GM12875 (cell line): ENCODE measurements at regions not wholly inside any gene's neighbourhood (a gene's known extent, or its start where the extent isn't known, plus 50 kb on each side); places are given as distances from the start of the nearest gene placed in this dataset.

Experiments used
- H3K4me3 ChIP-seq: one replicate; pipeline ENCODE4 v1.5.1; 2011; ENCODE audit warnings: low read depth, low read length, control low read depth
- CTCF ChIP-seq: IDR thresholded peaks from 2 replicates; pipeline ENCODE4 v1.5.1; 2011; ENCODE audit warnings: low read depth, mild to moderate bottlenecking, control low read depth, inconsistent platforms, low read length, moderate library complexity, borderline replicate concordance; ENCODE audit not compliant: insufficient read depth

DNA sequence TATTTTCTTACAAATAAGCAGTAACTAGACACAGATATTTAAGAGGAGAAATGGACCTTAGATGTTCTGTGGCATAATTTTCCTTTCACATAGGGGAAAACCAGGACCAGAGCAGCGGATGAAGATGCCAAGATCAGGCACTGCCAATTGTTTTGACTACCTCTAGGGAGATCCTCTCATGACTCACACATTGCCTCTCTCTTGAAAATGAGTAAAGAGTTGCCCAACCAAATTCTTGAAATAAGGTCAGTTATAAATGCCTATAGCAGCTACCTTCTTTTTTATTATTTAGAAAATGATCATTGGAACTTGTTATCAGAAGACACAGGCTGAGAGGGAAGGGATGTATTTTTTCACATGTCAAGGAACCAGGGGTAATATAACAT is 263.4 kb upstream of the PLEKHG7 start:
- H3K4me3 ChIP-seq = no peak overlapping the region
- no peak for TF ChIP-seq CTCF

GRCh38 chr12:92438641-92439419 is 264.0 kb upstream of the PLEKHG7 start:
- no peak overlapping the region for H3K4me3 ChIP-seq
- no peak for TF ChIP-seq CTCF

- no peak overlapping the region for H3K4me3 ChIP-seq
- TF ChIP-seq CTCF = no peak
Observed at GRCh38 chr12:92437452-92437851, 265.3 kb upstream of the PLEKHG7 start.

DNA sequence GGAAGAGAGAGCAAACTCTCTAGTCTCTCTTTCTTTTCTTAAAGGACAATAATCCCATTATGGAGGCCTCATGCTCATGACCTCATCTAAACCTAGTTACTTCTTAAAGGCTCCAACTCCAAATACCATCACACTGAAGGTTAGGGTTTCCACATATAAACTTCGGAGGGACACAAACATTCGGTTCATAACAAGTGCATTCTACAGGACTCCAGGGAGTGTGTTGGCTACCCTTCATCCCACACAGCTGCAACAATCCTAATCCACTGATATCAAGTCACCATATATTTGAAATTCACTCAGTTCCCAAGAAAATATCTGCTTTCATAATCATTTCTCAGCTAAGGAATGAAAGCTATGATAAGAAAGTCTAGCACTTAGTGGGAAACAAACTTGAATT is 265.9 kb upstream of the PLEKHG7 start:
- no peak for TF ChIP-seq CTCF
- no peak overlapping the region for H3K4me3 ChIP-seq

DNA sequence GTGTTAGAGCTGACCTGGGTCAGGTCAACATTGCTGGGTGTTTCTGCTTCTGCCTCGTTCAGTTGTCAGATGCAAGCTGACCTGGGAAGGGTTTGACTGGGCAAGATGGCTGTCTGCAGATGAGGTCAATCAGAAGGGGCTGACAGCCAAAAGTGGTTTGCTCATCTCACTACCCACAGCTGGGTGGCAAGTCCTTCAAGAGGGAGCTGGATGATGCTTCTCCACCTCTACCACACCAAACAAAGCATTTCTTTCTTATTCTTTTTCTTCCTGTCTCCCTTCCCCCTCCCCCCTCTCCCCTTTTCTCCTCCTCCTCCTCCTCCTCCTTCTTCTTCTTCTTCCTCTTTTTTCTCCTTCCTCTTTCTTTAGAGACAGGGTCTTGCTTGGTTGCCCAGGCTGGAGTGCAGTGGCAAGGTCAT is 268.2 kb upstream of the PLEKHG7 start:
- TF ChIP-seq CTCF = no peak

GRCh38 chr12:92432724-92433441 is 269.9 kb upstream of the PLEKHG7 start:
- no peak for TF ChIP-seq CTCF
- H3K4me3 ChIP-seq = peak overlapping the region; percentile 16

More for the DNA sequence above, 268.2 kb upstream of the PLEKHG7 start:
- no peak overlapping the region for H3K4me3 ChIP-seq

DNA sequence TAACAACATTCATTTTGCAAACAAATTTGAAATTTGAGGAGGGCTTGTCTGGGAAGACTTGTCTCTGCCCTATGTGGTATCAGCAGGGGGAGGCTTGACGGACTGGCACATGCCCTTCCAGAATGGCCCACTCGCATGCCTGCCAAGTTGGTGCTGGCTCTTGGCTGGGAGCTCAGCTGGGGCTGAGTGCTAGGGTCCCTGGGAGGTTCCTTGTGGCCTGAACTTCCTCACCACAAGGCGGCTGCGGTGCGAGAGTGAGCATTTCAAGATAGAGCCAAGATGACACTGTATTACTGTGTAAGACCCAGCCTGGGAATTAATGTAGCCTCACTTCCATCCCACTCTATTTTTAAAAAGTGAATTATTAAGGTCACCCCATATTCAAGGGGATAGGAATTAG is 271.6 kb upstream of the PLEKHG7 start:
- H3K4me3 ChIP-seq = no peak overlapping the region
- peak; percentile 50 for TF ChIP-seq CTCF
